Endothelial cell of umbilical vein (primary cell): ENCODE measurements at regions not wholly inside any gene's neighbourhood (a gene's known extent, or its start where the extent isn't known, plus 50 kb on each side); places are given as distances from the start of the nearest gene placed in this dataset.

Experiments
- BruUV-seq: library from RNA; stranded (reverse); fragments of 400-500 nt; replicated peaks from 2 replicates; lab custom pipeline; 2021; lab: Mats Ljungman, UMichigan
- CTCF ChIA-PET: fragments of 300-600, 350-600 bp; sonication (Branson Sonifier 250); formaldehyde crosslinking; loops from one replicate; lab custom pipeline; 2021; ENCODE audit warnings: antibody characterized with exemption, inconsistent platforms; lab: Charles Lee
- POLR2A ChIA-PET: fragments of 300-600, 350-600 bp; sonication (Branson Sonifier 250); formaldehyde crosslinking; loops from one replicate; lab custom pipeline; 2021; ENCODE audit warnings: antibody characterized with exemption, inconsistent platforms; lab: Charles Lee
- DNase-seq: peaks from one replicate; pipeline ENCODE4 v3.0.0-alpha.2; 2011; ENCODE audit warnings: low read depth, low spot score
- FAIRE-seq: peaks from 2 replicates; lab custom pipeline; 2011; peaks lifted over from hg19 to GRCh38; lab: Jason Lieb, UNC
- H2AFZ ChIP-seq: 2 replicates; pipeline ENCODE4 v1.6.0; 2012; ENCODE audit warnings: low read depth, low read length, control low read depth, inconsistent platforms
- H3K27ac ChIP-seq: 2 replicates; pipeline ENCODE4 v1.5.1; 2011; ENCODE audit warnings: low read depth, mild to moderate bottlenecking, control low read depth, low read length, moderate library complexity; ENCODE audit not compliant: insufficient read depth
- H3K27me3 ChIP-seq, 2 experiments: 2 replicates each; pipeline versions ENCODE4 v1.6.0 to v1.6.1; 2011; ENCODE audit warnings: low read length in 2 of 2, mixed read lengths in 1 of 2; ENCODE audit not compliant: control insufficient read depth in 2 of 2, insufficient read depth in 2 of 2
- H3K36me3 ChIP-seq, 2 experiments: 2 replicates in 1 of 2; 3 replicates in 1 of 2; pipeline ENCODE4 v1.5.1; 2011; ENCODE audit warnings: low read length in 2 of 2, mild to moderate bottlenecking in 1 of 2, moderate library complexity in 1 of 2; ENCODE audit not compliant: control insufficient read depth in 2 of 2, insufficient read depth in 2 of 2; ENCODE audit errors: extremely low read depth in 1 of 2
- H3K4me1 ChIP-seq: 3 replicates; pipeline ENCODE4 v1.5.1; 2011; ENCODE audit warnings: mild to moderate bottlenecking, low read length; ENCODE audit not compliant: control insufficient read depth, insufficient read depth; ENCODE audit errors: extremely low read depth
- H3K4me2 ChIP-seq: 2 replicates; pipeline ENCODE4 v1.6.1; 2011; ENCODE audit warnings: low read length, control low read depth, mixed read lengths; ENCODE audit not compliant: insufficient read depth
- H3K4me3 ChIP-seq, 3 experiments: fragments of 200-600 bp in 1 of 3; sonication (generic), shearing (Covaris generic) in 1 of 3; replicated peaks in 1 of 3; 2 replicates each; pipeline ENCODE4 v1.5.1; 2011 to 2016; ENCODE audit warnings: control low read depth in 3 of 3, low read length in 3 of 3, mild to moderate bottlenecking in 2 of 3, inconsistent platforms in 1 of 3, low read depth in 1 of 3, moderate library complexity in 1 of 3; ENCODE audit not compliant: insufficient read depth in 1 of 3
- H3K79me2 ChIP-seq: 2 replicates; pipeline ENCODE4 v1.6.0; 2012; ENCODE audit warnings: low read length, inconsistent platforms; ENCODE audit not compliant: control insufficient read depth, insufficient read depth
- H3K9ac ChIP-seq: replicated peaks from 2 replicates; pipeline ENCODE3; 2011; ENCODE audit warnings: low read length, control low read depth; ENCODE audit not compliant: insufficient read depth; ENCODE audit errors: extremely low read depth
- H3K9me1 ChIP-seq: replicated peaks from 3 replicates; pipeline ENCODE4 v1.6.0; 2011; ENCODE audit warnings: mild to moderate bottlenecking, low read length; ENCODE audit not compliant: control insufficient read depth, insufficient read depth; ENCODE audit errors: extremely low read depth
- H3K9me3 ChIP-seq: replicated peaks from 2 replicates; pipeline ENCODE4 v1.5.1; 2012; ENCODE audit warnings: low read length, inconsistent platforms; ENCODE audit not compliant: control insufficient read depth, insufficient read depth
- H4K20me1 ChIP-seq: replicated peaks from 2 replicates; pipeline ENCODE3; 2011; ENCODE audit warnings: mild to moderate bottlenecking, low read length; ENCODE audit not compliant: control insufficient read depth, insufficient read depth; ENCODE audit errors: extremely low read depth
- EZH2 ChIP-seq: IDR thresholded peaks from 2 replicates; pipeline ENCODE4 v1.6.1; 2012; ENCODE audit warnings: borderline replicate concordance, low read depth, mild to moderate bottlenecking, moderate library complexity, low read length, inconsistent platforms; ENCODE audit not compliant: severe bottlenecking
- FOS ChIP-seq: IDR thresholded peaks from 2 replicates; pipeline ENCODE4 v1.6.1; 2011; ENCODE audit warnings: mild to moderate bottlenecking, low read length, moderate library complexity, borderline replicate concordance; ENCODE audit not compliant: insufficient read depth
- GATA2 ChIP-seq: IDR thresholded peaks from 2 replicates; pipeline ENCODE4 v1.7.0; 2011; ENCODE audit warnings: low read depth, mild to moderate bottlenecking, moderate library complexity, mixed read lengths, low read length; ENCODE audit not compliant: insufficient read length, insufficient read depth
- JUN ChIP-seq: IDR thresholded peaks from 2 replicates; pipeline ENCODE4 v1.6.1; 2011; ENCODE audit warnings: borderline replicate concordance, low read depth; ENCODE audit not compliant: insufficient read length, insufficient read depth
- MAX ChIP-seq: IDR thresholded peaks from 2 replicates; pipeline ENCODE4 v1.6.1; 2011; ENCODE audit not compliant: insufficient read depth, insufficient read length
- MYC ChIP-seq: IDR thresholded peaks from one replicate; pipeline ENCODE4 v1.6.1; 2011; ENCODE audit warnings: mild to moderate bottlenecking, low read depth, low read length
- POLR2A ChIP-seq: IDR thresholded peaks from 2 replicates; pipeline ENCODE4 v1.6.1; 2012; ENCODE audit warnings: low read depth, mild to moderate bottlenecking, control low read depth, low read length
- POLR2AphosphoS5 ChIP-seq: IDR thresholded peaks from 2 replicates; pipeline ENCODE4 v1.6.1; 2012; ENCODE audit warnings: low read depth, mild to moderate bottlenecking, control low read depth, low read length, moderate library complexity; ENCODE audit not compliant: insufficient read depth
- dilution Hi-C: fragments of 300-500 bp; cut with MboI; formaldehyde crosslinking; loops from one replicate; pipeline ENCODE4 v1.15.0; 2019; ENCODE audit warnings: low sequenced_read_pairs; ENCODE audit not compliant: extremely low pct_ligation_motif_present
- intact Hi-C: fragments of 100-400 bp; cut with micrococcal nuclease; formaldehyde crosslinking; loops from one replicate; pipeline ENCODE4 v1.10.0; 2022
- TF ChIP-seq, protein P1 (sequence below), 2 donors: IDR thresholded peaks; 1 replicate in 1 of 2; 2 replicates in 1 of 2; pipeline ENCODE4 v1.5.1; 2011; ENCODE audit warnings: low read length in 2 of 2, mild to moderate bottlenecking in 2 of 2, moderate library complexity in 2 of 2, control low read depth in 1 of 2, inconsistent platforms in 1 of 2, low read depth in 1 of 2; ENCODE audit not compliant: insufficient read depth in 1 of 2; ENCODE audit errors: extremely low read depth in 1 of 2

GRCh38 chr4:56250776-56251175, 136.5 kb downstream of the AASDH start:
- no peak overlapping the region for H3K4me3 ChIP-seq
- H3K27me3 ChIP-seq: peaks cover 2% of the 10 kb centered on the region in 2 experiments
- FAIRE-seq: no peak
- TF ChIP-seq EZH2 (no peak), JUN (no peak), MYC (no peak), POLR2AphosphoS5 (no peak), FOS (no peak), GATA2 (no peak), MAX (no peak), POLR2A (no peak)
- TF ChIP-seq, protein P1, sequence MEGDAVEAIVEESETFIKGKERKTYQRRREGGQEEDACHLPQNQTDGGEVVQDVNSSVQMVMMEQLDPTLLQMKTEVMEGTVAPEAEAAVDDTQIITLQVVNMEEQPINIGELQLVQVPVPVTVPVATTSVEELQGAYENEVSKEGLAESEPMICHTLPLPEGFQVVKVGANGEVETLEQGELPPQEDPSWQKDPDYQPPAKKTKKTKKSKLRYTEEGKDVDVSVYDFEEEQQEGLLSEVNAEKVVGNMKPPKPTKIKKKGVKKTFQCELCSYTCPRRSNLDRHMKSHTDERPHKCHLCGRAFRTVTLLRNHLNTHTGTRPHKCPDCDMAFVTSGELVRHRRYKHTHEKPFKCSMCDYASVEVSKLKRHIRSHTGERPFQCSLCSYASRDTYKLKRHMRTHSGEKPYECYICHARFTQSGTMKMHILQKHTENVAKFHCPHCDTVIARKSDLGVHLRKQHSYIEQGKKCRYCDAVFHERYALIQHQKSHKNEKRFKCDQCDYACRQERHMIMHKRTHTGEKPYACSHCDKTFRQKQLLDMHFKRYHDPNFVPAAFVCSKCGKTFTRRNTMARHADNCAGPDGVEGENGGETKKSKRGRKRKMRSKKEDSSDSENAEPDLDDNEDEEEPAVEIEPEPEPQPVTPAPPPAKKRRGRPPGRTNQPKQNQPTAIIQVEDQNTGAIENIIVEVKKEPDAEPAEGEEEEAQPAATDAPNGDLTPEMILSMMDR (IDR thresholded peaks at IDR 0.05; ENCODE audit: extremely low read depth in 1 of 2, insufficient read depth in 1 of 2, low read depth in 1 of 2, low read length in 2 of 2): no peak
- DNase-seq: no peak
- H3K9ac ChIP-seq: no peak overlapping the region
- no peaks in the 10 kb centered on the region for H3K79me2 ChIP-seq
- no peak overlapping the region for H2AFZ ChIP-seq
- intact Hi-C loops (no loop called here), dilution Hi-C loops (no loop called here)
- BruUV-seq: no TSS peak
- CTCF ChIA-PET: no interaction called here
- no peaks in the 10 kb centered on the region for H3K9me1 ChIP-seq
- H3K4me2 ChIP-seq: no peak overlapping the region
- no peak overlapping the region for H3K27ac ChIP-seq
- no peaks in the 10 kb centered on the region for H3K4me1 ChIP-seq
- no peaks in the 10 kb centered on the region for H3K36me3 ChIP-seq
- POLR2A ChIA-PET: no interaction called here
- H3K9me3 ChIP-seq: no peaks in the 10 kb centered on the region
- H4K20me1 ChIP-seq: no peaks in the 10 kb centered on the region
